Right atrium auricular region (tissue), 2 donors: ENCODE measurements at regions not wholly inside any gene's neighbourhood (a gene's known extent, or its start where the extent isn't known, plus 50 kb on each side); places are given as distances from the start of the nearest gene placed in this dataset.

Experiments
- DNase-seq: peaks from one replicate; pipeline ENCODE4 v3.0.0-alpha.2; 2019; ENCODE audit warnings: low spot score
- H3K27ac ChIP-seq, 2 donors: fragments of 200-600 bp; sonication (generic); 1 replicate in 1 of 2; 2 replicates in 1 of 2; pipeline ENCODE4 v1.5.1; 2016 to 2019
- H3K27me3 ChIP-seq, 2 donors: fragments of 200-600 bp; sonication (generic); one replicate each; pipeline versions ENCODE4 v1.5.1 to v1.6.0; 2017 to 2019
- H3K36me3 ChIP-seq: fragments of 200-600 bp; sonication (generic); one replicate; pipeline ENCODE4 v1.5.1; 2016
- H3K4me1 ChIP-seq, 2 donors: fragments of 200-600 bp; sonication (generic); one replicate each; pipeline versions ENCODE4 v1.5.1 to v1.6.0; 2017 to 2019
- H3K4me3 ChIP-seq, 2 donors: fragments of 200-600 bp; sonication (generic); 1 replicate in 1 of 2; 2 replicates in 1 of 2; pipeline ENCODE4 v1.5.1; 2017 to 2019; ENCODE audit warnings: mild to moderate bottlenecking in 1 of 2, moderate library complexity in 1 of 2
- H3K9me3 ChIP-seq, 2 donors: fragments of 200-600 bp; sonication (generic); one replicate each; pipeline ENCODE4 v1.5.1; 2019
- TF ChIP-seq, protein P1 (sequence below), 2 donors: fragments of 200-600 bp; sonication (generic); IDR thresholded peaks; one replicate each; pipeline ENCODE4 v1.5.1; 2019; ENCODE audit warnings: antibody characterized with exemption in 2 of 2

DNA sequence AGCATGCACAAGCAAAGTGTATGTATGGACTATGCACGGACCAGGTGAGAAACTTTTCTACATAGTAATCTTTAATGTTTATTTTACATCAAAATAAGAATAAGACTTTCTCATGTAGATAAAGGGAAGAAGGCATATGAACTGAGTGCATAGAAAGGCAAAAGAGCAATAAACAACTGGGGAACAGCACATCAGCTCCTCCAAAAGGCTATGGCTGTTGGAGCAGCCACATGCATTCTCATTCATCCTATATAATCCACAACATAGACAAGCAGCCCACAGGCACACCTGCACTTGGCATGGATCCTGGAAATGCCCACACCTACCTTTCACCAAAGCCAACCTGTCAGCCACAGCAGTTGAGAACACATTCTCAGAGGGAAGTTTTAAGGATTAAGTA, 586.9 kb upstream of the INTU start:
- Histone ChIP-seq H3K4me1 (no peaks in the 10 kb centered on the region), H3K4me3 (no peak overlapping the region)
- no peak for DNase-seq

DNA sequence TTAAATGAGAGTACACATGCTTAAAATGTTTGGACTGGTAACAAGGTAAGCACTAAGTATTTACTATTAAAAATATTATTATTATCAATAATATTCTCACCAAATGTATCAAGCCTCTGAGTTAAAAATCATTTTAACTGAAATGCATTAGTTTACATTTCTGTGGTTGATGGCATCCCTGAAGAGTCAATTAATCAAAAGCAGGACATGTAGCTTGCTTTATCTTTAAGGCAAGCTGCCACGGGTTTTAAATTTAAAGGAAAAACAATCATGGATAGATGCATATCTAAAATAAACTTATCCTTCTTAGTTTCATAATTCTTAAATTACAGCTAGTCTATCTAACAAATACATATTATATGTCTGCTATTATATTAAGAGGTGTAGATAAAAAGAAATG, 584.8 kb upstream of the INTU start:
- no peak for DNase-seq
- H3K27ac ChIP-seq, result no peak overlapping the region

More for the DNA sequence above, 586.9 kb upstream of the INTU start:
- Histone ChIP-seq H3K36me3 (no peaks in the 10 kb centered on the region), H3K9me3 (no peaks in the 10 kb centered on the region), H3K27ac (no peak overlapping the region), H3K27me3 (no peaks in the 10 kb centered on the region)
- TF ChIP-seq, protein P1, sequence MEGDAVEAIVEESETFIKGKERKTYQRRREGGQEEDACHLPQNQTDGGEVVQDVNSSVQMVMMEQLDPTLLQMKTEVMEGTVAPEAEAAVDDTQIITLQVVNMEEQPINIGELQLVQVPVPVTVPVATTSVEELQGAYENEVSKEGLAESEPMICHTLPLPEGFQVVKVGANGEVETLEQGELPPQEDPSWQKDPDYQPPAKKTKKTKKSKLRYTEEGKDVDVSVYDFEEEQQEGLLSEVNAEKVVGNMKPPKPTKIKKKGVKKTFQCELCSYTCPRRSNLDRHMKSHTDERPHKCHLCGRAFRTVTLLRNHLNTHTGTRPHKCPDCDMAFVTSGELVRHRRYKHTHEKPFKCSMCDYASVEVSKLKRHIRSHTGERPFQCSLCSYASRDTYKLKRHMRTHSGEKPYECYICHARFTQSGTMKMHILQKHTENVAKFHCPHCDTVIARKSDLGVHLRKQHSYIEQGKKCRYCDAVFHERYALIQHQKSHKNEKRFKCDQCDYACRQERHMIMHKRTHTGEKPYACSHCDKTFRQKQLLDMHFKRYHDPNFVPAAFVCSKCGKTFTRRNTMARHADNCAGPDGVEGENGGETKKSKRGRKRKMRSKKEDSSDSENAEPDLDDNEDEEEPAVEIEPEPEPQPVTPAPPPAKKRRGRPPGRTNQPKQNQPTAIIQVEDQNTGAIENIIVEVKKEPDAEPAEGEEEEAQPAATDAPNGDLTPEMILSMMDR (IDR thresholded peaks at IDR 0.05), result no peak

DNA sequence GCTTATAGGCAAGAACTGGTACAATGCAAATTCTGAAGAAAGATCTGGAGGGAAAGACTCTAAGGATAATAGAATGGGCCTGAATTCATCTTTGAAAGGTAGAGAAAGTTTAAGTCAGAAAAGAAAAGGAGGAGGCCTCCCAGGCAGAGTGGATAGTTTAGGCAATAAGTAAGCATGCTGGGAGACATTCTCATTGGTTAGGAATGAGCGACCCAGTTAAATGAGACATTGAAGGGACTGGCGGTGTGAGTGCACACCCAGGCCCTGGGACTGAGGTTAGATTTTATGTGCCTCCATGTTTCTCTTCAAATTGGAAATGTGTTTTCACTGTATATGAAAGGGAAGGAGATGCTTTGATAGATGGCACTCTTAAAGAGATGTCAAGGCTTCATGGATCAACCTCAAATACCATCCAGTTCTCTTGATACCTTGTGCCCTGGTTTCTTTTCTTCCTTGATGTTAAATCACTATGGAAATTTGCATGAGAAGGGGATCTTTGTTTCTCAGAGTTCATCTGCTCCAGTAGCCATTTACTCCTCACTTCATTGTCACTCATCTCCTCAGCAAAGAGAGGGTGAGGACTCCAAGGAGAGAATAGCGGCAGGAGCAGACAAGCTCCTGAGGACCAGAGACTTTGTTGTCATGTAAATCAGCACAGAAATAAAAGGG, 584.2 kb upstream of the INTU start:
- TF ChIP-seq, protein P1 (IDR thresholded peaks at IDR 0.05), result no peak
- H3K27ac ChIP-seq, result no peak overlapping the region
- no peak for DNase-seq
- H3K27me3 ChIP-seq, result no peaks in the 10 kb centered on the region
- no peak overlapping the region for H3K4me3 ChIP-seq
- no peaks in the 10 kb centered on the region for H3K4me1 ChIP-seq
- H3K9me3 ChIP-seq, result no peaks in the 10 kb centered on the region
- H3K36me3 ChIP-seq, result no peaks in the 10 kb centered on the region

More for the DNA sequence above, 584.8 kb upstream of the INTU start:
- TF ChIP-seq, protein P1 (IDR thresholded peaks at IDR 0.05), result no peak
- Histone ChIP-seq H3K4me3 (no peak overlapping the region), H3K4me1 (no peaks in the 10 kb centered on the region), H3K9me3 (no peaks in the 10 kb centered on the region), H3K27me3 (no peaks in the 10 kb centered on the region), H3K36me3 (no peaks in the 10 kb centered on the region)

DNA sequence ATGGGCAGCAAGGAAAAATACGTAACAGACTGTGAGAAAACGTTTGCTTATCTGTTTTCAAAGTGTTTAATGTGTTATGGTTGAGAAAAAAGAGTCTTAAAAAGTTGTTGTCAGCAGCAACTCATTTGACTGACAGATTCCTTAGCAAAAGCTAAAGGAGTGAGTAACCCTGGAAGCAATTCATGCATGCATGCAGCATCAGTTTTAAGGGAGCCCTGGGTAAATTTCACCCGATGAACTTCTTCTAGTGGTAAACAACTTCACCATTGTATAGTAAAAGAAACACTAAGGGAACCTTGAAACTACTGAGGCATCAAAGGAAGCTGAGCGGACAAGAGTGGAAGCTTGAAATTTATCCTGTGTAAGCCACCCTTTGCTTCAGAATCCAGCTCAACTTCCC, 583.2 kb upstream of the INTU start:
- no peaks in the 10 kb centered on the region for H3K27me3 ChIP-seq
- TF ChIP-seq, protein P1 (IDR thresholded peaks at IDR 0.05), result no peak
- no peak overlapping the region for H3K27ac ChIP-seq
- H3K4me3 ChIP-seq, result no peak overlapping the region
- DNase-seq, result no peak
- no peaks in the 10 kb centered on the region for H3K36me3 ChIP-seq
- no peaks in the 10 kb centered on the region for H3K9me3 ChIP-seq
- no peaks in the 10 kb centered on the region for H3K4me1 ChIP-seq

DNA sequence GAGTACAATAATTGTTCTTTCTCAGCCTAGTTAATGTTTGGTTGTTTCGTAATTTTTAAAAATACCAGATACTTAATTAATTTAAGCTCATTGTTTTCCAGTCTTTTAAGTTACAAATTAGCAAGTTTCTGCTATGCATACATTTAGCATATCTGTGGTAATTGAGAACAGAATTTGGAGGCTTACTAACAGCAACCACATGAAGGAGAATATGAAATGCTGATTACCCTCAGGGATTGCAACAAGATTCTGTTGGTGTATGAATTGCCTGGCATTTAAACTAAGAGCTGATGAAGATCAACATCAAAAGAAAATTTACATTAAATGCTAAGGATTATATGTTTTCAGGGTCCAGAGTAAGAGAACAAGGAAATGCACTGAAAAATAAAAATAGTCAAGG, 580.0 kb upstream of the INTU start:
- TF ChIP-seq, protein P1 (IDR thresholded peaks at IDR 0.05), result no peak
- no peaks in the 10 kb centered on the region for H3K4me1 ChIP-seq
- H3K4me3 ChIP-seq, result no peak overlapping the region
- H3K9me3 ChIP-seq, result peaks cover 0 to 22% of the 10 kb centered on the region in 2 donors
- no peaks in the 10 kb centered on the region for H3K36me3 ChIP-seq
- no peak for DNase-seq
- no peak overlapping the region for H3K27ac ChIP-seq
- no peaks in the 10 kb centered on the region for H3K27me3 ChIP-seq

DNA sequence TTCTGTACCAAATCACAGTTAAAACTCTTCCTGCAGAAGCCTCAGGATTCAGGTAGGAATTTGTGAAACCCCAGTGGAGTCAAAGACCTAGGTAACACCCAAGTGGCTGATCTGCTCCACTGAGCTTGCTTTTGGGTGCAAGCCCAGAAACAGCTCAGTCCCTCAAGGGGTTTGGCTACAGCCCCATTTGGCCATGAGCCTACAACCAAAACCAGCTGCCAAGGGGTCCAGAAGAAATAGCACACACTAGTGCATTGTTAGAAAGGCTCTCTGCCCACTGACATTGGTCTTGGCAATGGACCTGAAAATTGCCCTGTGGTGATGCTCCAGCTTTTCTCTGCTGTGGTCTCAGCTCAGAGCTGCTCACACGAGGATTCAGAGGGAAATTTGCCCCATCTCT, 577.4 kb upstream of the INTU start:
- peaks cover 0 to 22% of the 10 kb centered on the region in 2 donors for H3K9me3 ChIP-seq
- H3K4me3 ChIP-seq, result no peak overlapping the region
- no peaks in the 10 kb centered on the region for H3K27me3 ChIP-seq
- no peaks in the 10 kb centered on the region for H3K4me1 ChIP-seq
- H3K27ac ChIP-seq, result no peak overlapping the region
- DNase-seq, result no peak
- TF ChIP-seq, protein P1 (IDR thresholded peaks at IDR 0.05), result no peak
- no peaks in the 10 kb centered on the region for H3K36me3 ChIP-seq
